ENCODE measurements at regions not wholly inside any gene's neighbourhood (a gene's known extent, or its start where the extent isn't known, plus 50 kb on each side); places are given as distances from the start of the nearest gene placed in this dataset.

GRCh38 chr7:88368686-88369085, 62.0 kb upstream of the STEAP4 start:
- TF ChIP-seq CTCF (IDR thresholded peaks at IDR 0.05), result no peak
- no peak for TF ChIP-seq EP300 (IDR thresholded peaks at IDR 0.05)
- no peak for TF ChIP-seq POLR2A (IDR thresholded peaks at IDR 0.05)

Measured in tibial nerve (tissue), 4 donors.